Activated T-helper 2 cell treated with anti-CD3 and anti-CD28 coated beads, Interferon-gamma antibody, Interleukin-2, Interleukin-4, amounts not matched to agents 10 μg/mL and 5 μg/mL and 100 μg/mL, durations not matched to agents 14 hours and 24 hours and 36 hours (primary cell): ENCODE measurements at regions not wholly inside any gene's neighbourhood (a gene's known extent, or its start where the extent isn't known, plus 50 kb on each side); places are given as distances from the start of the nearest gene placed in this dataset.

Experiments used
- DNase-seq: peaks from one replicate; pipeline ENCODE4 v3.0.0; 2021; ENCODE audit warnings: low spot score
- H3K27ac Mint-ChIP-seq: one replicate; pipeline ENCODE4 v1.8.0; 2021; ENCODE audit warnings: mixed read lengths
- H3K27me3 Mint-ChIP-seq: one replicate; pipeline ENCODE4 v1.8.0; 2021; ENCODE audit warnings: low read depth, mixed read lengths
- H3K36me3 Mint-ChIP-seq: one replicate; pipeline ENCODE4 v1.8.0; 2021; ENCODE audit warnings: low read depth, mixed read lengths
- H3K4me1 Mint-ChIP-seq: one replicate; pipeline ENCODE4 v1.8.0; 2021; ENCODE audit warnings: low read depth, mixed read lengths
- H3K4me3 Mint-ChIP-seq: one replicate; pipeline ENCODE4 v1.8.0; 2021; ENCODE audit warnings: low read depth, mild to moderate bottlenecking, moderate library complexity, mixed read lengths
- H3K9me3 Mint-ChIP-seq: one replicate; pipeline ENCODE4 v1.8.0; 2021; ENCODE audit warnings: mixed read lengths
- intact Hi-C: fragments of 100-400 bp; cut with micrococcal nuclease; formaldehyde crosslinking; loops from one replicate; pipeline ENCODE4 v1.15.1; 2023

DNA sequence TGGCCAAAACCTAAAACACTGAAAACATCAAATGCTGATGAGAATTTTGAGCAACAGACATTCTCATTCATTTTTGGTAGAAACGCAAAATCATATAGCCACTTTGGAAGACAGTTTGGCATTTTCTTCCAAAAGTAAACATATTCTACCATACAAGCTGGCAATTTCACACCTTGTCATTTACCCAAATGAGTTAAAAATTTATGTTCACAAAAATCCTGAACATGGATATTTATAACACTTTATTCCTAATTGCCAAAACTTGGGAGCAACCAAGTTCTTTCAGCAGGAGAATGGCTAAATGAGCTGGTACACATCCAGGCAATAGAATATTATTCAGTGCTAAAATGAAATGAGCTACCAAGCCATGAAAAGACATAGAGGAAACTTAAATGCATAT lies 1270.1 kb upstream of the ACO1 start:
- no peak overlapping the region for H3K4me3 Mint-ChIP-seq
- no peaks in the 10 kb centered on the region for H3K36me3 Mint-ChIP-seq
- no peaks in the 10 kb centered on the region for H3K4me1 Mint-ChIP-seq
- no peaks in the 10 kb centered on the region for H3K9me3 Mint-ChIP-seq
- no peaks in the 10 kb centered on the region for H3K27me3 Mint-ChIP-seq
- intact Hi-C loops = no loop called here
- H3K27ac Mint-ChIP-seq = no peak overlapping the region
- no peak for DNase-seq

DNA sequence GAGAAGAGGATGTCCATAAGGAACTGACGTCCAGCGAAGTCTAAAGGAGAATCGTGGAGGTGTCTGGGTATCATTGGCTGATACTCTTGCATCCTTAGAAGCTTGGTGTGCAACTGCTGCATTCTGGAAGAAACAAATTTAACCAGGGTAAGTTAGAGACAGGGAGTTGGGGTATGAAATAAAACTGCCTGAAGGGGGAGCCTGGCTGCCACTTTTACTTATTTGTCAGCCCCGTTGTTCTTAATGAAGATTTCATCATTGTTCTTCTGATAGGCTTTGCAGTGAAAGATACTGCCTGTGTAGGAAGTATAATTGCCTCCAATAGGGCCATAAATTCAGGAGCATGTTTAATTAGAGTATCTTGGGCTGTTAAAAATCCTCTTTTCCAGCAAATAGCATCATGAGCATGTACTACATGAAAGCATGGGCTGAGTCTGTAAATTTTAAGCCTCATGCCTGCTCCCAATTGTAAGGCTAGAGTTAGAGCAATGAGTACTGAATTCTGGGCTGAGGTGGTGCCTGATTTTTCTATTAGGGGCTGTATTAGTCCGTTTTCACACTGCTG lies 1264.5 kb upstream of the ACO1 start:
- H3K27ac Mint-ChIP-seq = no peak overlapping the region
- no peak for DNase-seq
- H3K4me1 Mint-ChIP-seq = no peaks in the 10 kb centered on the region
- no peaks in the 10 kb centered on the region for H3K36me3 Mint-ChIP-seq
- H3K27me3 Mint-ChIP-seq = no peaks in the 10 kb centered on the region
- intact Hi-C loops = loop anchor here (1.0 to 5.0 kb wide), 2 partner anchors 182 to 680 kb away; no protein-coding TSS in a partner anchor
- no peak overlapping the region for H3K4me3 Mint-ChIP-seq
- H3K9me3 Mint-ChIP-seq = peaks cover 9% of the 10 kb centered on the region

DNA sequence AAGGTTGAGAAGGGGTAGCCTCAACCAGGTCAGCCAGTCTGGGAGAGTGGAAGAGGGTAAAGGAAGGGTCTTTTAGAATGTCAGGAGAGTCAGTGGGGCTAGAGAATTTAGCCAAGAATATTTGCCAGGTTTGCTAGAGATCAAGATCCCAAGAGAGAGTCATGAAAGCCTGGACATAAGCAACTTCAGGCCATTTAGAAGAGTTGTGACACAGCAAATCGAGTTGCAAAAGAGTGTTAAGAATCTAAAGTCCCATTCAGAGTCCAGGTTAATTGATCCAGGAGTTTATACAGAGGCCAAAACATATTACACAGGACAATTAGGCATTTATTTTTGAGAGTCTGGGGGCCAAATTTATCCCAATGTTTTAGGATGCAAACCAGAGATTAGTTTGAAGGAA lies 1260.1 kb upstream of the ACO1 start:
- H3K27me3 Mint-ChIP-seq = no peaks in the 10 kb centered on the region
- no peaks in the 10 kb centered on the region for H3K4me1 Mint-ChIP-seq
- no peaks in the 10 kb centered on the region for H3K36me3 Mint-ChIP-seq
- no peak overlapping the region for H3K4me3 Mint-ChIP-seq
- DNase-seq = no peak
- H3K27ac Mint-ChIP-seq = no peak overlapping the region
- peaks cover 9% of the 10 kb centered on the region for H3K9me3 Mint-ChIP-seq
- intact Hi-C loops = loop anchor here (5.0 kb wide), 1 partner anchor 178 kb away; no protein-coding TSS in a partner anchor

DNA sequence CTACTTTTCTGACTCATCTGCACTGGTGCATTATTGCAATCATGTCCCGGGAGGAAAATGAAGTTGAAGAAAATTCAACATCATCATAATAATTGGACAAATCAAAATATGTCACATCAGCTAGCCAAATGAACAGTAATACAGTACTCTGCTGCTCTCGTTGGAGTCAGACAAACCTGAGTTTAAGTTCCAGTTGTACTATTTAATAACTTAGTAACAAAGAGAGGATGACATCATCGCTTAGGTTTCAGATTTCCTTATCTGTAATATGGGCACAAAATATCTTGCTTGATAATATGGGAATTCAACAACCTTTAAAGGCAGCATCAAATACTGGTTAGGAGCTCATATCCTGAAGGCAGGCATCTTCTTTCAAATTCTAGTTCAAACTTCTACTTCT lies 1248.9 kb upstream of the ACO1 start:
- no peak overlapping the region for H3K27ac Mint-ChIP-seq
- no peaks in the 10 kb centered on the region for H3K36me3 Mint-ChIP-seq
- H3K4me3 Mint-ChIP-seq = no peak overlapping the region
- intact Hi-C loops = no loop called here
- no peaks in the 10 kb centered on the region for H3K4me1 Mint-ChIP-seq
- no peak for DNase-seq
- H3K9me3 Mint-ChIP-seq = no peaks in the 10 kb centered on the region
- no peaks in the 10 kb centered on the region for H3K27me3 Mint-ChIP-seq

DNA sequence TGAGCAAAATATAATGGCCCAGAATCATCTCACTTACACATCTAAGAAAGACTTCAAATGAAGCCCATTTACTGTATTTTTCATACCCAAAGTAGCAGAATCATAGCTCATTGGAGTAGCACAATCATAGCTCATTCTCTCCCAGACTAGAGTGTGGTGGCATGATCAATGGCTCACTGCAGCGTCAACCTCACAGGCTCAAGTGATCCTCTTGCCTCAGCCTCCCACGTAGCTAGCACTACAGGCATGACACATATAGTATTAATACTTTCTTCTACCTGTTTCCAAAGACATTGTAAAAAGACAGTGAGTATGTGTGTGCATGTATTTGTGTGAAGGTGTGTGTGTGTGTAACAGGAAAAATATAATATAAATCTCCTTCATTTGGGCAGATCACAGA lies 1247.9 kb upstream of the ACO1 start:
- no peak overlapping the region for H3K27ac Mint-ChIP-seq
- no peak for DNase-seq
- H3K4me3 Mint-ChIP-seq = no peak overlapping the region
- intact Hi-C loops = no loop called here
- H3K4me1 Mint-ChIP-seq = no peaks in the 10 kb centered on the region
- H3K36me3 Mint-ChIP-seq = no peaks in the 10 kb centered on the region
- H3K9me3 Mint-ChIP-seq = no peaks in the 10 kb centered on the region
- no peaks in the 10 kb centered on the region for H3K27me3 Mint-ChIP-seq

DNA sequence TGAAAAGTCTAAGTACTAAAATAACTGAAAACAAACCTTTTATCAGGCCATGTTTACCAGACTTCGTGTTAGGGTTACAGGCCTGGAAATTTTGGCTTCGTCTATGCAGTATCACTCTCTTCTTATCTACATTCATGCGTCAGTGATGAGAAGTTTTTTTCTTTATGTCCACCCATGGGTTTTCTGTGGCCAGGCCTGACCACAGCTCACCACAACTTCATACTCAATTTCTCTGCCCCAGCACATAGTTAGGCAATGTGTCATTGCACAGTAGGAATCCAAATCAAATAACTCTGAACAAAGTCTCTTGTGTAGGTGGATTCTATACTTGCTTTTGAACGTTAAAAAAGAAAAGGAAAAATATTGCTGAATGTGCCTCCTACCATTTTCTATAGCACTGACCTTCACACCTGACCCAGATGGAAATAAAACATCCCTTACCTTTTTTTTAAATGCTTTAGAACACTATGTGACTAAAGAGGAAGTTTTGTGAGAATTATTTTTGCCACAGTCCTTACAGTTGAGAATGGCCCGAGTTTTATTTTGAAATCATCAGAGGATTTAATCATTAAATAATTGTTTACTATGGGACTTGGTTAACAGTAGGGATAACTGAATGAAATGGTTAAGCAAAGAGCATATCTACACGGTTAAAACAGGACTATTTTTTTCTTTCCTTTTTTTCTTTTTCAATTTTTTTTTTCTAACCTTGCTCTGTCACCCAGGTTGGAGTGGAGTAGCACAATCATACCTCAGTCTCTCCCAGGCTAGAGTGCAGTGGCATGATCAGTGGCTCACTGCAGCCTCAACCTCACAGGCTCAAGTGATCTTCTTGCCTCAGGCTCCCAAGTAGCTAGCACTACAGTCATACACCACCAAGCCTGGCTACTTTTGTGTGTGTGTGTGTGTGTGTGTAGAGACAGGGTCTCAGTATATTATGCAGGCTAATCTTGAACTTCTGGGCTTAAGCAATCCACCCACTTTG lies 1247.0 kb upstream of the ACO1 start:
- Mint-ChIP-seq H3K36me3 (no peaks in the 10 kb centered on the region), H3K27ac (no peak overlapping the region), H3K27me3 (no peaks in the 10 kb centered on the region), H3K4me3 (no peak overlapping the region), H3K4me1 (no peaks in the 10 kb centered on the region), H3K9me3 (no peaks in the 10 kb centered on the region)
- intact Hi-C loops = no loop called here
- DNase-seq = no peak

DNA sequence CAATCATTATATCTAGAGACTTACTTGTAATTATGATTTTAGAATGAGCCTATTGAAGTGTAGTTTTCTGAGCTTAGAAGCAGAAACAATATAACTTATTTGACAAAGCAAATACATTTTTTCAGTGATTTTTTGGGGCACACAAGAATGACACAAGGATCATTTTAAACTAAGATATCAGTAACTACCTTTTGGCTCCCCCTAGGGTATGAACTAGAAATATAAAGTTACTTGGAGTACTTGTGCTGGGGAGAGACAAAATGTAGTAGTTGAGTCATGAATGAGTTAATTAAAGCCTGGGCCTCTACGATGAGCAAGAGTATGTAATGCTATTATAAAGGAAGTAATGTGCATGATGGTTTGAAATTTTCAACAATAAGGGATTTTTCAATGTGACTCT lies 1244.1 kb upstream of the ACO1 start:
- DNase-seq = no peak
- H3K36me3 Mint-ChIP-seq = no peaks in the 10 kb centered on the region
- H3K4me3 Mint-ChIP-seq = no peak overlapping the region
- no peaks in the 10 kb centered on the region for H3K27me3 Mint-ChIP-seq
- intact Hi-C loops = loop anchor here (10.0 kb wide), 1 partner anchor 404 kb away; no protein-coding TSS in a partner anchor
- no peaks in the 10 kb centered on the region for H3K4me1 Mint-ChIP-seq
- no peak overlapping the region for H3K27ac Mint-ChIP-seq
- no peaks in the 10 kb centered on the region for H3K9me3 Mint-ChIP-seq

DNA sequence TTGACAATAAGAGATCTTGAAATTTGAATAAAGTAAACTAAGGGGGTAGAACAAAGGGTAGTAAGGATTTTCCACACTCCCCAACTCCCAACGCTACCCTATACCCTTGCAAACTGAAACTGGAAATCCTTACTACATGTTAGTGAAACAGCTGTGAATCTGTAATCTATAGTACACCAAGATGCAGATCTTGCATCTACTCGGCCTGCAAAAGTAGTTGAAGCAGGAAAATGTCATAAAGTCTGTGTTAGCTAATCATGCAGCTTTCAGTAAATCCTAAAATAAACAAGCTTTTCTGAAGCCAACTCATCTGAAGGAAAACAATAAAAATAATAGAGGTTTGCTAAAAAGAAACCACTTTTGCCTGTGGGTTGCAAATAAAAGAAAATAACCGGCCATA lies 1242.0 kb upstream of the ACO1 start:
- intact Hi-C loops = loop anchor here (10.0 kb wide), 1 partner anchor 402 kb away; no protein-coding TSS in a partner anchor
- Mint-ChIP-seq H3K27me3 (no peaks in the 10 kb centered on the region), H3K27ac (no peak overlapping the region), H3K36me3 (no peaks in the 10 kb centered on the region), H3K4me3 (no peak overlapping the region), H3K9me3 (no peaks in the 10 kb centered on the region), H3K4me1 (peaks cover 5% of the 10 kb centered on the region)
- no peak for DNase-seq

DNA sequence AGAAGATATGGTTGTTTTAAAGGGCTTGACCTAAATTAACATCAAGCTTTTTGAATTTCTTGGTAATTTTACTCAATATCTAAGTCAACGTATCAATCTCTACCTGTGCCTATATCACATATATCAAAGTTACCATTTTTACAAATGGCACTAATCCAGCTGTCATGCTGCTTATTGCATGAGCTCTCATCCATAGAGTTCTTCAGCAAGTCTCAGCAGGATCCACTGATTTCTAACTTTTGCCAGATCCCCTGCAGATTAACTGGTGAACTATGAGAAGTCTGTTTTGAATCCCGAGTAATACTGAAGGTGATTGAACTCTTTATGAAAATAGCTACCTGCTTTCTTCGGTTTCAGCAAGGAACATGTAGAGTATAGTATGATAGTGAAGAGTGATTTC lies 1239.8 kb upstream of the ACO1 start:
- no peak overlapping the region for H3K27ac Mint-ChIP-seq
- intact Hi-C loops = loop anchor here (10.0 kb wide), 1 partner anchor 400 kb away; no protein-coding TSS in a partner anchor
- no peaks in the 10 kb centered on the region for H3K36me3 Mint-ChIP-seq
- H3K4me1 Mint-ChIP-seq = peaks cover 5% of the 10 kb centered on the region
- DNase-seq = no peak
- no peak overlapping the region for H3K4me3 Mint-ChIP-seq
- no peaks in the 10 kb centered on the region for H3K27me3 Mint-ChIP-seq
- no peaks in the 10 kb centered on the region for H3K9me3 Mint-ChIP-seq

DNA sequence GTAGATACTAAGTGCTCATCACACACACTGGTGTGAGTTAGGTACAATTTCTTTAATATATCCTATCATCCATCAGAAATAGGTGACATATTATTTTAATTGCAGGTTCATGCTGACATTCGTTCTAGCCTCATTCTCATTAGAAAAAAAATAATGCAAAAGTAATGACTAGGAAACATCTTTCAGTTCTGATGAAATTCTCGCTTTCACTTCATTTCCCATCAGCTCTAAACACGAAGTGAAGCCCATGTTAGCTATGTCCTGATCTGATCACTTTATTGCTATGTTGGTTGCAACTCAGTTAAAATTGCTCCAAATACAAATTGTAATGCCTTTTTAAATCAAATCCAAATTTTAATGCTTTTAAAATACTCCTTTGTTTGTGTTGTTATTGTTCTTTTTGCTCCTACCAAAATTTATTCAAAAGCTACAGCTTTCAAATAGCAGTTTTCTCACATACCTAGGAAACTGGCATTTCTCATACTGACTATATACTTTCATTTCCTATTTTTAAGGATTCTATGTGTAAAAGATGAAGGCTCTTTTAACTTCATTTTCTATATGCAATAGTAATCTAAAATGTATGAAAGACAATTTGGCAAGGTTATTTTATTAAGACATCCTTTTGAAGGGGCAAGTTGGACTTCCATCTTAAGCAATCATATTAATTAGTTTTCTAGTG lies 1237.8 kb upstream of the ACO1 start:
- Mint-ChIP-seq H3K36me3 (no peaks in the 10 kb centered on the region), H3K4me1 (peaks cover 5% of the 10 kb centered on the region), H3K27me3 (no peaks in the 10 kb centered on the region), H3K4me3 (no peak overlapping the region), H3K9me3 (no peaks in the 10 kb centered on the region), H3K27ac (peak overlapping the region; percentile 38)
- intact Hi-C loops = loop anchor here (10.0 kb wide), 1 partner anchor 398 kb away; no protein-coding TSS in a partner anchor
- no peak for DNase-seq

DNA sequence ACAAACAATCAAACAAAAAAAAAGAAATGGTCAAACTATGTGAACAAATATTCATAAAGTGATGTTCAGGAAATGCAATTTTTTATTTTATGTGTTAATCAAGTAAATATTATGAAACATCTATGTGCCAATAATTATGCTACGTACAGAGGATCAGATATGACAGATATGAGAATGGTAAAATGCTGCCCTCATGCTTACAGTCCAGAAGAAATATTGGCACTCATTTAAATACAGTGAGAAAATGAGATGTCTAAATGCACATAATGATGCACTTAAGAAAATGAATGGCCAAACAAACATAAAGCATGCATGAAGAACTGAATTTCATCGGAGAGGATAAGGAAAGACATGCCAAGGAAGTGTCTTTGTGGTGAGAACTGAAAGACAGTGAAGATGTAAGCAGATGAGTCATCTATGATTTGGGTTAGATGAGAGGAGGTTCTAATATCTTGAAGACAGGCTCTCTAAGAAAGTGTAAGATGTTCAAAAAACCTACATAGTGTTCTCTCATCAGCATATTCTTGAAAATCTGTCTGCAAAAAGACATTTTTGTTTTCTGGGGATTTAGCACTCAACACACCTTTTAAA lies 1231.1 kb upstream of the ACO1 start:
- no peaks in the 10 kb centered on the region for H3K9me3 Mint-ChIP-seq
- no peak overlapping the region for H3K27ac Mint-ChIP-seq
- H3K4me3 Mint-ChIP-seq = no peak overlapping the region
- H3K4me1 Mint-ChIP-seq = peaks cover 3% of the 10 kb centered on the region
- intact Hi-C loops = no loop called here
- DNase-seq = no peak
- no peaks in the 10 kb centered on the region for H3K27me3 Mint-ChIP-seq
- H3K36me3 Mint-ChIP-seq = no peaks in the 10 kb centered on the region

DNA sequence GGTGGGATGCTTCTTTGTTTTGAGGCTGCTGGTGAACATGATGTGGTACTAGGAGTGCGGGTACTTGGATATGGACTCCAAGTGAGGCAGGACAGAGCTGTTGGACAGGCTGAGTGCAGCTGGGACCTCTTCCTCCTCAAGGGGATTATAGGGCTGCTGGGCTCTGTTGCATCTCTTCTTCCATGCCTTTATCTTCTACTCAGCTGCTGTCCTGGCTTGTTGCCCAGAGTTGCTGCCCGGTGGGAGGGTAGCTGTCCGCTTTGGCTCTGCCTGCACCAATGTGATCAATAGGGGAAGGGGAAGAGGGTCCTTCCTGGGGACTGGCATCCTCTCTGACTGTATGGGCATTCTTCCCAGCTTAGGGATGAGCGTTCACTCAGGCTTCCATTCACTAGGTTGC lies 1217.9 kb upstream of the ACO1 start:
- no peaks in the 10 kb centered on the region for H3K27me3 Mint-ChIP-seq
- H3K4me1 Mint-ChIP-seq = no peaks in the 10 kb centered on the region
- intact Hi-C loops = no loop called here
- no peaks in the 10 kb centered on the region for H3K36me3 Mint-ChIP-seq
- H3K27ac Mint-ChIP-seq = no peak overlapping the region
- no peaks in the 10 kb centered on the region for H3K9me3 Mint-ChIP-seq
- no peak overlapping the region for H3K4me3 Mint-ChIP-seq
- DNase-seq = no peak
